NCI-H526 (cell line): ENCODE measurements at regions not wholly inside any gene's neighbourhood (a gene's known extent, or its start where the extent isn't known, plus 50 kb on each side); places are given as distances from the start of the nearest gene placed in this dataset.
"Not testable (repeated sequence)": the region's sequence is repeated elsewhere in the genome, so short reads cannot be mapped to it uniquely, and the experiment has no call there.

ENCODE experiments used
- DNase-seq, 2 experiments: peaks; one replicate each; lab custom pipeline; 2025; lab: John Stamatoyannopoulos, UW

DNA sequence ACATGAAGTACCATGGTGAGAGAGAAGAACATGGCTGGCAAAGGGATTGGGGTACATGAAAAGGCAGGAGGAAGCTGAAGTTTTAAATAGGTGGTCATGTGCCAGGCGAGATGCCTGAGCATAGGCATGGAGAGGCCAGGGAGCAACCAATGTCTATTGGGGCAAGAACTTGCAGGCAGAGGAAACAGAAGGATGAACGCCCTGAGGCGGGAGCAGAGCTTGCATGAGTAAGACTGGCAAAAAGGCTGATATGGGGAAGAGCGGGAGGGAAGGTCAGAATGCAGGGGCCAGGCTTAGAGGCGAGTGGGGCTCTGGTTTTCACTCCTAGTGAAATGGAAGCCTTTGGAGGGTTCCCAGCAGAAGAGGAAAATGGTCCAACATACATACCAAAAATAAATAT lies 52.5 kb upstream of the VSTM5 start:
- DNase-seq, result no peak

DNA sequence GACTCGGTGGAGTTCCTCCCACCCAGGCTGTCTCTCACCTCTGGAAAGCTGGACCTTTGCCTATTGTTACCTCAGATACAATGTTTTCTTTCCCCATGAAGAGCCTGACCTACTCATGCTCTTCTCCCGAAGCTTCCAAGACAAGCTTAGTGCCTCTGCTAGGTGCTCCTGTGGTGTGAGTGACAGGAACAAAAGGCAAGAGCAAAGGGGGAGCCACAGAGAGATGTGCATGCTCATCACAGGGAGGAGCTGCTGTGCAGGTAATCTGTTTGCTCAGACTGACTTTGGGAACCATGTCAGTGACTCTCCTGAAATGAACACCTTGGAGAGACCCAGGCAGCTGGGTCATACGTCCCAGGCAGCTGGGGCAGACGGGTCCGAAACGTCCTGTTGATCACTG lies 53.6 kb upstream of the VSTM5 start:
- DNase-seq, result peak in 1 of 2 experiments; percentile 24

DNA sequence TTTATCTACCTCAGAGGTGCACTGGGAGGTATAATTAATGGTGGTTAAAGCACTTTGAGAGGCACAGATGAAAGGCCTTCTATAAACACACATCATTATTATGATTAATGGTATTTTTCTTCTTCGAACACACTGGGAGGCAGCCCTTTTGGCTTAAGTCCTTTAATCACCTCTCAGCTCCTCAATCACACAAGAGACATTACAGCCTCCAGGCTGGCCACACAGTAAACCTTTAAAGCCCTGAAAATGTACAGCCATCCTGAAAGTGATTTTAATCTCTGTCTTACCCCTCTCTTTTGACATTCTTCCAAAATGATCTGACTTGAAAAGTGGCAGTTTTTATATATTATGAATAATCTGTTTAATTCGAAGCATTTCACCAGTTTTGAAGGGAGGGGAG lies 54.3 kb upstream of the VSTM5 start:
- DNase-seq, result no peak

- DNase-seq, result no peak
These were observed 55.0 kb upstream of the VSTM5 start for GRCh38 chr11:93905384-93905783.

DNA sequence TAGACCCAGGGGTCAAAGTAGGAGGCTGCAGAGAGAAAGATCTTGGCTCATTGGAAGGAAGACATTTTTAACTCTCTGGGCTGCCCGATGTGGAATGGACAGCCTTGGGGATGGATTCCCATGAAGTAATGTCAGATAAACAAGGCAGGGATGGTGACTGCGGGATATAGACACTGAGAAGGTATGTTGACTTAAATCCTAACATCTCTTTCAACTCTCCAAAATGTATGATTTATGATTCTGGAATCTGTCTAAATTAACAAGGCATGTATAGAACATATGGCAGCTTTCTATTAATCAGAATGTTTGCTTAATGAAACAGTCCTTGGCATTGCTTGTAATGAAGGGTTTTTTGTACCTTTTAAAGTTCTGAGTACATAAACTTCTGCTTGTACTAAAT lies 56.1 kb upstream of the VSTM5 start:
- DNase-seq, result no peak

GRCh38 chr11:93907901-93908300 lies 57.5 kb upstream of the VSTM5 start:
- no peak for DNase-seq

DNA sequence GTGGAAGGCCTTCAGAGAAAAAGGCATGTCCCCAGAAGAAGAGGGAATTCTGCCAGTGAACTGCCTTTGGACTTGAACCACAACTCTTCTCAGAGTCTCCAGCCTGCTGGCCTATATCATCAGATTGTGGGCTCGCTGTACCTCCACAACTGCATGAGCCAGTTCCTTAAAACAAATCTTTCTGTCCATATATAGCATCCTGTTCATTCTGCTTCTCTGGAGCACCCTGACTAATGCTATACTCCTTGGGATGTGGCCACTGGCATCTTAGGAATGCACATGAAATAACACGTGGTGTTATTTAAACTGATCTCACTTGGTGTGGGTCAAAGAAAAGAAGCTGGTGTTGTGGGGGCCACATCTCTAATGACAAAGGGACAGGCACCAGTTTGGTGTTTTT lies 58.3 kb upstream of the VSTM5 start:
- no peak for DNase-seq

DNA sequence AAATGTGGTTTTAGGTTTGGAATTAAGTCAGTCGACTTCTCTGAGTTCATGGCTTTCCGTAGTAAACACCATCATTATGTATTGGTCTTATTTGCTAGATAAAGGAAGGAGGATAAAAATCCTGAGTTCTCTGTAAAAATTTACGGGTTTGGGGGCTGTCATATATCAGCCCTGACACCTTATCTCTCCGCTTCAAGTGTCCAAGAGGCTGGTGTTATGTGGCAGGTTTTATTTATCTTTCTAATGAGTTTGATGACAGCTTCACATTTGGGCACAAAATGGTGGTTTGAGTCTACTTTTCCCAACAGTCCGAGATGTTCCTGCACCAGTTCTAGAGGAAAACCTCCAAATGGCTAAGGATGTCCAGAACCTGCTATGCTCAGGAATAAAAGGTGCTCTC lies 67.3 kb upstream of the VSTM5 start:
- no peak for DNase-seq

DNA sequence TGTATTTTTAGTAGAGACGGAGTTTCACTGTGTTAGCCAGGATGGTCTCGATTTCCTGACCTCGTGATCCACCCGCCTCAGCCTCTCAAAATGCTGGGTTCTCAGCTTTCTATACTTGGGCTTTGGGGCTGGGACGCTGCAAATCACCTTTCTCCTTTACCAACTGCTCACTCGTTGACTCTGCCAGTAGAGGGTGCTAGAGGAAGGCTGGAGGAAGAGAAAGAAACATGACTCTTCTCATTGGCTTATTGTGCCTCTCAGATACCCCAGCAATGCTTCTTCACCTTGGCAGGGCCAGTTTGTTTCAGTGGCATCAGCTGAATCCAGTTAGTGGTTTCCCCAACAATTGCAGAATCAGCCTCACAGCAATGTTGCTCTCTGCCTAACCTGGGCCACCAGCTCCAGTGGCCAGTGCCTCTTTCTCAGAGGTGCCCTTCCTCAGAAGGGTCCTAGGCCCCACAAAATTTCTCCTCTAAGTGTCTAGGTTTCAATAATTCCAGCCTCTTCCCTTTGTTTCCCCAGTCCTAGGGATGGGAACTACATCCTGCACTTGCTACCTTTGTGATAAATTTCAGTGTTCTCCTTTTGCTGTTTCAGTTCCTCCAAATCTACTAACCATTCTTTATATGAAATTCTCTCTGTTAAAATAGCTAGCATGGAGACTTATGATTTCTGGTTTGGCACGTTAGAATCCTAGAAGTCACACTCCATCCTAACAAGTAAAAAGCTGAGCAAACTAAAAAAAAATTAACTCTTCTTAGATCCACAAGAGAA lies 71.5 kb upstream of the VSTM5 start:
- peak; percentile 66 to 88 for DNase-seq

- DNase-seq, result no peak
These were observed 72.4 kb upstream of the VSTM5 start for GRCh38 chr11:93922830-93923229.

- DNase-seq, result not testable (repeated sequence)
These were observed 75.7 kb upstream of the VSTM5 start for GRCh38 chr11:93926099-93926498.

- DNase-seq, result no peak
These were observed 79.0 kb upstream of the VSTM5 start for GRCh38 chr11:93929407-93929806.

GRCh38 chr11:93933230-93933629 lies 82.8 kb upstream of the VSTM5 start:
- no peak for DNase-seq

DNA sequence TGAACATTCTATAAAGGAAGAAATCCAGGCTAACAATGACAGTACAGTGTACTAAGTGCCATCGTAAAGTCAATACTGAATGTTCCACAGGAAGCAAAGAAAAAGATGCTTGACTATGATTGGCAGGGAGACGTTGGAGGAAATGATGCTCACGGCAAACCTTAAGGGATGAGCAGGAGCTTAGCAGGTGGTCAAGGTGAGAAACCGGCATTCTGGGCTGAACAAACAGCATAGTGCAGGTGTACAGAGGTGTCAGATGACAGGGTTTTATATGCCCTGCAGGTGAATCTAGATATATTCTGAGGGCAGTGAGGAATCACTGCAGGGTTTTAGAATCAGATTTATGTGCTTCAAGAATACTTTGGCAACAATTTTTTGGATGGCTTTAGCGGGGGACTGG lies 85.3 kb upstream of the HEPHL1 start:
- peak; percentile 44 to 66 for DNase-seq

GRCh38 chr11:93936460-93936859 lies 84.7 kb upstream of the HEPHL1 start:
- peak in 1 of 2 experiments; percentile 11 for DNase-seq

GRCh38 chr11:93939084-93939760 lies 81.9 kb upstream of the HEPHL1 start:
- DNase-seq, result no peak

DNA sequence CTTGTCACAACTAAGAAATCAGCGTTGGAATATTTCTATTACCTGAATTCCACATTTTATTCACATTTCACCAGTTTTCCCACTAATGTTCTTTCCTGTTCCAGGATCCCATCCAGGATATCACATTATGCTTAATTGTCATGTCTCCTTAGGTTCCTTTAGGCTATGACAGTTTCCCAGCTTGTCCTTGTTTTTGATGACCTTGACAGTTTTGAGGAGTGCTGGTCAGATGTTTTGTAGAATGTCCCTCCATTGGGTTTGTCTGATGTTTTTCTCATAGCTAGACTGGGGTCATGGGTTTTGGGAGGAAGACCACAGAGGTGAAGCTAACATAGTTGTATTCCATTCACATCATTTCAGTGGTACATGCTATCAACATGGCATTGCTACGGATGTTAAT lies 80.8 kb upstream of the HEPHL1 start:
- DNase-seq, result no peak

GRCh38 chr11:93942176-93942575 lies 79.0 kb upstream of the HEPHL1 start:
- no peak for DNase-seq

DNA sequence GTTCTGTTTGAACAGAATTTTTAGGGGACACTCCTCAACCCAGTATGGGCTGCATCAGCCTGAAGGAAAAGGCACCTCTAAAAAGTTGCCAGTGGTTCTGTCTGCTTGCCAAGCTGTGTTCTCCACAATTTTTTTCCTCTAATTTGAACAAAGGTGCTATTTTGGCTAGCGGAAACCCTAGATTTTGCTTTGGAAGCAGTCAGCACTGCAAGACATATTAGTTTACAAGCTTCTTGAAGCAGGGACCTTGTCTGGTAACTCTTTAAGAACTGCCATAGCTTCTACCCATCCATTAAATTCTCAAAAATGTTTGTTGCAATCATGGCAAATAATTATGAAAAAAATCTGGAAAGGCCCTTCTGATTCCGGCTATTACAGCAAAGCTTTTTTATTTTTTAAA lies 75.6 kb upstream of the HEPHL1 start:
- no peak for DNase-seq

DNA sequence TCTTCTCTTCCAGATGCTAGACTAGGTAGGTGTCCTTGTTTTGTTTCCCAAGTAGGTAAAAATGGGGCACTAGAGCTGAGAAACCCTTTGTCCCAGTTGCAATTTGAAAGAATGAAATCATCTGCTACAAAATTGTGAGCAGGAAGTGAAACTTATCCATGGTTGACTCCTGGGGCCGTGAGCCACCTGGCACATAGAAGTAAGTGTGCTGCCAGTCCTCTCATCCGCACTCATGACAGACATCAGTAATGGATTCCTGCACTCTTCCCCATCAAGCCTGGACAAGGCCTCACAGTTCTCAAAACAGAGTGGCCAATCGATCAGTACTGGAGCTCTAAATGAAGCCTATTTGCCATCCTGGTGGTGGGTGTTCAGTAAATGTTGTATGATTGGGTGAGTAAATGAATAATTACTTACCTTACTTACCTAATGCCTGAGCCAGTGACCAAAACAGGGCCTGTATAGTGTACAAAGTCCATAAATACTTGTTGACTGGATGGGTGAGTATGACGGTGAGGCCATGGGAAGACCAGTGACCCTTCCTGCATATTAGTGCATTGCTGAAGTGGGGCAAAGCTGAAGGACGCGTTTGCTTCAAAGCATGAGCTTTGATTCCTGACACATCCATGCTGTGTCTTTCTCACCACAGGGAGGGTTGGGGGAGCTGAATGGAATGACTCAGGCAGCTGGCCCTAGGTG lies 68.9 kb upstream of the HEPHL1 start:
- no peak for DNase-seq

- DNase-seq, result peak; percentile 7 to 48
These were observed 63.7 kb upstream of the HEPHL1 start for GRCh38 chr11:93957397-93957952.

DNA sequence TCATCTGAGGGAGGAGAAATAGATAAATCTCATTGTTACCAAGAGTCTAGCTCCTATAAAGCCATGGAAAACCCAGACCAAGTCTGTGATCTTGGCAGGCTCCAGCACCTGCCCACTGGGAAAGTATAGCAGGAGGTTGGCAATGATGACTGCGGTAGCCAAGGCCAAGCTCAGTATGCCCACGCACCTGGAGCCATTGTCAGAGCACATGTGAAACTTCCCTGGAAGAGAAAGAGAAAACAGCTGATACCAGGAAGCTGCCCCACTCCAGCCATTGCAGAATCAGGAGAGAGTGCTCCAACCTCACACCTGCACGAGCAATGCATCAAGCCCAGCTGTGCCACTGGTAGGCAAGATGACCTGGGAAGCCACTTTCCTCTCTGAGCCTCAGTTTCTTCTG lies 62.2 kb upstream of the HEPHL1 start:
- no peak for DNase-seq

DNA sequence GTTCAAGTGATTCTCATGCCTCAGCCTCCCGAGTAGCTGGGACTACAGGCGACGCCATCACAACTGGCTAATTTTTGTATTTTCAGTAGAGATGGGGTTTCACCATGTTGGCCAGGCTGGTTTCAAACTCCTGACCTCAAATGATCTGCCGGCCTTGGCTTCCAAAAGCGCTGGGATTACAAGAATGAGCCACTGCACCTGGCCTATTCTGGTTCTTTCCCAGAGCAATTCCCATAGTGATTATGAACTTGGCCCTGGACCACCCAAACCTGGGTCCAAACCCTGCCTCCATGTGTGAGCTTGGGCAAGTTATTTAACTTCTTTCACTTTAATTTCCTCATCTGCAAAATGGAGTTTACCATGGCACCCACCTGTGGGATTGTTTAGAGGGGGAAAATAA lies 61.5 kb upstream of the HEPHL1 start:
- no peak for DNase-seq
